ENCODE measurements at regions not wholly inside any gene's neighbourhood (a gene's known extent, or its start where the extent isn't known, plus 50 kb on each side); places are given as distances from the start of the nearest gene placed in this dataset.

- no peak for DNase-seq (ENCODE audit: low spot score in 2 of 2)
- ATAC-seq (replicated peaks; ENCODE audit: extremely low read depth, poor library complexity, severe bottlenecking): no peak
- H3K9me3 Mint-ChIP-seq: peaks cover 4% of the 10 kb centered on the region
- H3K36me3 Mint-ChIP-seq (ENCODE audit: insufficient read depth): no peaks in the 10 kb centered on the region
- no peak overlapping the region for H3K4me3 Mint-ChIP-seq
- H3K27me3 Mint-ChIP-seq: no peaks in the 10 kb centered on the region
- H3K4me1 Mint-ChIP-seq: no peaks in the 10 kb centered on the region
- H3K27ac Mint-ChIP-seq (ENCODE audit: low read depth): no peak overlapping the region
These were observed 62.3 kb upstream of the TMEM132C start for GRCh38 chr12:128204711-128205110.

- H3K36me3 Mint-ChIP-seq (ENCODE audit: insufficient read depth): no peaks in the 10 kb centered on the region
- H3K27me3 Mint-ChIP-seq: no peaks in the 10 kb centered on the region
- no peak overlapping the region for H3K27ac Mint-ChIP-seq (ENCODE audit: low read depth)
- DNase-seq (ENCODE audit: low spot score in 2 of 2) (no peak), ATAC-seq (replicated peaks; ENCODE audit: extremely low read depth, poor library complexity, severe bottlenecking) (no peak)
- no peaks in the 10 kb centered on the region for H3K4me1 Mint-ChIP-seq
- no peak overlapping the region for H3K4me3 Mint-ChIP-seq
- no peaks in the 10 kb centered on the region for H3K9me3 Mint-ChIP-seq
These were observed 61.8 kb upstream of the TMEM132C start for GRCh38 chr12:128205145-128205544.

DNA sequence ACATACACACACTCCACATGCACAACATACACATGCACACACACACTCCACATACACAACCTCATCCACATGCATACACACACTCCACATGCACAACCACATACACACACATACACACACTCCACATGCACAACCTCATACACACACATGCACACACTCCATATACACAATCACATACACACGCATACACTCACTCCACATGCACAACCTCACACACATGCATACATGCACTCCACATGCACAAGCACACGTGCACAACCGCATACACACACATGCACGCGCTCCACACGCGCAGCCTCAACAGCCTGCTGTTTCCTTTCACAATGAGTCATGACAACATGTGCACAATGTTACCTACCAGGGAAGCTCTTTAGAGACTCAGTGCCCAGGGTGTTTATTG lies 61.2 kb upstream of the TMEM132C start:
- Mint-ChIP-seq H3K4me3 (no peak overlapping the region), H3K27ac (ENCODE audit: low read depth) (no peak overlapping the region), H3K4me1 (no peaks in the 10 kb centered on the region), H3K36me3 (ENCODE audit: insufficient read depth) (no peaks in the 10 kb centered on the region), H3K9me3 (no peaks in the 10 kb centered on the region), H3K27me3 (no peaks in the 10 kb centered on the region)
- no peak for DNase-seq (ENCODE audit: low spot score in 2 of 2)
- no peak for ATAC-seq (replicated peaks; ENCODE audit: extremely low read depth, poor library complexity, severe bottlenecking)
